HG03342 (cell line): ENCODE measurements at regions not wholly inside any gene's neighbourhood (a gene's known extent, or its start where the extent isn't known, plus 50 kb on each side); places are given as distances from the start of the nearest gene placed in this dataset.
"Not testable (repeated sequence)": the region's sequence is repeated elsewhere in the genome, so short reads cannot be mapped to it uniquely, and the experiment has no call there.

Experiments
- ATAC-seq: cut with Tn5 transposase; IDR thresholded peaks from one replicate; pipeline ENCODE4 v1.9.1; 2021; ENCODE audit warnings: mild to moderate bottlenecking, moderate library complexity; ENCODE audit not compliant: unreplicated experiment

DNA sequence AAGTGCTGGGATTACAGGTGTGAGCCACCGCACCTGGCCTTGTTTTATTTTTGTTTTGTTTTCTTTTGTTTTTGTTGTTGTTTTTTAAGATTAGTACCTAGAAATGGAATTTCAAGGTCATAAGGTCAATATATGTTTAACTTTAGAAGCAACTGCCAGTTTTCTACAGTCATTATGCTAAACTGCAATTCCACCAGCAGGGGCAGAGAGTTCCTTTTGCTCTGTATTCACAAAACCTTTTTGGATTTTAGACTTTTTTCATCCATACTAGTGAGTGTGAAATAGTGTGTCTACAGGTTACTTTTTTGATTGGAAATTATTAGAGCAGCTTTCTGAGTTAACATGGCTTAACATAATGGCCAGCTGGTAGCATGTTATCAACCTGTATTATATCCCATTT, 580.6 kb downstream of the TRIML1 start:
- ATAC-seq, result no peak

GRCh38 chr4:188722911-188723310, 583.7 kb downstream of the TRIML1 start:
- ATAC-seq, result no peak

- no peak for ATAC-seq
Measured at GRCh38 chr4:188727746-188728145, 588.5 kb downstream of the TRIML1 start.

DNA sequence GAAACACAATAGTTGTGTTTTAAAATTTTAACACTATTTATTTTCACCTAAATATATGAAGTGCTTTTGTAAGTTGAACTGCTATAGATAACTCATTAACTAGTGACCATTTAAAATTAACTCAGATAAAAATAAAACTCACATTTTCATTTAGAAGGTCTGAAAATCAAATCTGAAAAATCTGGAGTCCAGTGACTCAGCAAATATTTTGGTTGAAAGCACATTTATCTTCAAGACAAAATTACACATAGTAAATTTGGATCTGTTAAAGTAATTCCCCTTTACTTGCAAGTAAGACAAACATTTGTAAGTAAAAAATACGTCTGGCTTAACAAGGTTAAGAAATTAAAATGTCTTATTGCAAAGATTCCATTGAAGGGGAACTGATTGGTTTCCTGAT, 589.1 kb downstream of the TRIML1 start:
- no peak for ATAC-seq

GRCh38 chr4:188732131-188732530, 592.9 kb downstream of the TRIML1 start:
- ATAC-seq, result no peak

DNA sequence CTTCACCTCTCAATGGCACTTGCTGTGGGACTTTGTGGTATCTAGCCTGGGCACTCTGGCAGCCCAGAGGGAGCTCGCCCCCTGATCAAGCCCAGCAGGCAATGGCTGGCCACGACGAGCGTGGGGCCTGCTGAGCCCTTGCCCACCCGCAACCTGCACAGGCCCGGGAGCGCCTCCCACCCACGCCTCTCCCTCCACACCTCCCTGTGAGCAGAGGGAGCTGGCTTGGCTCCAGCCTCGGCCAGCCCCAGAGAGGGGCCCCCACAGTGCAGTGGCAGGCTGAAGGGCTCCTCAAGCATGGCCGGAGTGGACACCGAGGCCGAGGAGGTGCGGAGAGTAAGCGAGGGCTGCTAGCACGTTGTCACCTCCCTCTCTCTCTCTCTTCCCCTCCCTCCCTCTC, 595.8 kb downstream of the TRIML1 start:
- ATAC-seq, result no peak

GRCh38 chr4:188737251-188738002, 598.2 kb downstream of the TRIML1 start:
- ATAC-seq, result no peak

- ATAC-seq, result not testable (repeated sequence)
Measured at GRCh38 chr4:188738290-188738689, 599.0 kb downstream of the TRIML1 start.

- ATAC-seq, result not testable (repeated sequence)
Measured at GRCh38 chr4:188740172-188740571, 600.9 kb downstream of the TRIML1 start.

DNA sequence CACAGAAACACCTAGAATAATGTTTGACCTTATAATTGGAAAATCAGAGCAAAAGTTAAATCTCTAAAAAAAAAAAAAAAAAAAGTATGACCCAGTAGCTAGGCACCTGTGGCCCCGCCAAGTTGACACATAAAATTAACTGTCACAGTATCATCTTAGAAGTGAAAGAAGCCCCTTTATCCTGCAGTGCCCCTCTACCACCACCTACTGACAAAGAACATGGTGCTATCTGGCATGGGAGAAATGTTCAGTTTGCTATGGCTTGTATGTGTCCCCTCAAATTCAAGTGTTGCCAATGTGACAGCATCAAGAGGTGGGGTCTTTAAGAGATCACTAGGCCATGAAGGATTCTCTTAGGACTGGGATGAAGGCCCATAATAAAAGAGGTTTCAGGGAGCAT, 601.5 kb downstream of the TRIML1 start:
- ATAC-seq, result not testable (repeated sequence)

DNA sequence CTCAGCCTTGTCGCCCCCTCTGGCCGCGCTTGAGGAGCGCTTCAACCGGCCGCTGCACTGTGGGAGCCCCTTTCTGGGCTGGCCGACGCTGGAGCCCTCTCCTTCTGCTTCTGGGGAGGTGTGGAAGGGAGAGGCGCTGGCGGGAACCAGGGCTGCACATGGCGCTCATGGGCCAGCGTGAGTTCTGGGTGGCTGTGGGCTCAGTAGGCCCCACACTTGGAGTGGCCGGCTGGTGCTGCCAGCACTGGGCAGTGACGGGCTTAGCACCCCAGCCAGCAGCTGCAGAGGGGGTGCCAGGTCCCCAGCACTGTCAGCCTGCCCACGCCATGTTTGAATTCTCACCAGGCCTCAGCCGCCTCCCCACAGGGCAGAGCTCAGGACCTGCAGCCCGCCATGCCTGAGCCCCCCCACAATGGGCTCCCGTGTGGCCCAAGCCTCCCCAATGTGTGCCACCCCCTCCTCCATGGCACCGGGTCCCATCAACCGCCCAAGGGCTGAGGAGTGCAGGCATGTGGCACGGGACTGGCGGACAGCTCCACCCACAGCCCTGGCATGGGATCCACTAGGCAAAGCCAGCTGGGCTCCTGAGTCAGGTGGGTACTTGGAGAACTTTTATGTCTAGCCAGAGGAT, 615.2 kb downstream of the TRIML1 start:
- ATAC-seq, result no peak

GRCh38 chr4:188767496-188767895, 628.3 kb downstream of the TRIML1 start:
- no peak for ATAC-seq

DNA sequence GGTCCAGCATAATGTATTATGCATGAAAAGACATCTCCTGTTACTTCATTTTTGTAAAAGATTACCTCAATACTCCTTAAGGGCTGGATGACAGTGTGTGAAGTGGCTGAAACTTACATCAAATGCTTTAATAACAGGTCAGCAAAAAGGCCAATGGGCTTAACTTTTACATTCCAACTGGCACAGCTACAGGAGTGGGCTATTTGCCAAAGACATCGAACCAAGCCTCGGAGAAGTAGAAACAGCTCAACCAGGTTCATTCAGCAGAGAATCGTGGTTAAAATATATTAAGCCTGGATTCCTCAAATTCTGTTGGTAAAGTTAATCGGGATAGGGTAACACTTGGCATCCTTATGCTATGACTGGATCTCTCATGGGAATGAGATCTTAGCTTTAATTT, 639.7 kb downstream of the TRIML1 start:
- no peak for ATAC-seq

GRCh38 chr4:188779581-188779980, 640.3 kb downstream of the TRIML1 start:
- no peak for ATAC-seq

DNA sequence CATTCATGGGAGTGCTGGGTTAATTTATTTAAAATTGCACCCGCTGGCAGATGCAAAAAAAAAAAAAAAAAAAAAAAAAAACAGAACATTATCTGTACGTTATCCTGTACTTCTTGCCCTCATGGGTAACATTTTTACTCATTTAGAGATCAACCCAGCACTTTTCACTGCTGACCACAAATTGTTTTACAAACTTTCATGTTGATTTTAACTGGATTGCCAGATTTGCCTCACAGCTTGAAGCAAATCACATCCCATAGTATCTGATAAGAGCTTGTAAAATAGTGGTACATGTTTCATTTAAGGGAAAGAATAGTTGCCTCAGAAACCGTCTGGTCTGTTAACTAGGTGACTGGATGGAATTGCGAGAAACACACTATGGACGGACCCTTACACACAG, 640.8 kb downstream of the TRIML1 start:
- no peak for ATAC-seq

- ATAC-seq, result no peak
Measured at GRCh38 chr4:188780686-188781085, 641.4 kb downstream of the TRIML1 start.

DNA sequence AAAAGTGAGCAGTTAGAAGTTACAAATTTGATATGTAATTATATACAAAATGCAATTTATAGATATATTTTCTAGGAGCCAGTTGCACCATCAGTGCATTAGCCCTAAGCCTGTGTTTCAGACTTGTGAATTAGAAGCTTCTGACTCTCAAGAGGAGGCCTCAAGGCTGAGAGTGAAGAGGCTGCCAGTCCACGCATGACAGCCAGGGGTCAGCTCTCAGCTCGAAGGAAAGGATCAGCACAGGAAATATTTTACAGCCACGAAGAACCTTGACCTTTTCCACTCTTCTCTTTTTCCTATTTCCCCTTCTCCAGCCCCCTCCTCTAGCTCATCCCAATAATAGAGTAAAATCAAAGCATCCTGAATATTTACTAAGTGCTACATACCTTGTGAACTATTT, 642.4 kb downstream of the TRIML1 start:
- ATAC-seq, result no peak

DNA sequence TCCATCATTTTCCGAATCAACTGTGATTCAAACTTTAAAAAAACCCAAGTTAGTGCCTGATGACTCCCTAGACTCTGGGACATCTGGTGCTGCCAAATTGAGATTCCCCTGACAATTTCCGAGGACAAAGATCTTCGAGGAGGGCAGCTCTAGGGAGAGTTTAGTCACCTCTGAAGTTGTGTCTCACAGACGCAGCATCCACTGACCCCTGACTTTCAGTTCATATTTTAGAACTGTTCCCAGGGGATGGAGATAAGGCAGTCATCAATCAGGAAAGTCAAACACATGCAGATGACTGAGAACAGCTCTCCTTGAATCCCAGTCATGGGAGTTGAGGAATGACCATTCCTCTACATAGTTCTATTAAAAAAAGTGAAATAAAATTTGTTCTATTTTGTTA, 643.9 kb downstream of the TRIML1 start:
- no peak for ATAC-seq

GRCh38 chr4:188783606-188784160, 644.4 kb downstream of the TRIML1 start:
- no peak for ATAC-seq

- not testable (repeated sequence) for ATAC-seq
Measured at GRCh38 chr4:188796600-188796999, 657.4 kb downstream of the TRIML1 start.

DNA sequence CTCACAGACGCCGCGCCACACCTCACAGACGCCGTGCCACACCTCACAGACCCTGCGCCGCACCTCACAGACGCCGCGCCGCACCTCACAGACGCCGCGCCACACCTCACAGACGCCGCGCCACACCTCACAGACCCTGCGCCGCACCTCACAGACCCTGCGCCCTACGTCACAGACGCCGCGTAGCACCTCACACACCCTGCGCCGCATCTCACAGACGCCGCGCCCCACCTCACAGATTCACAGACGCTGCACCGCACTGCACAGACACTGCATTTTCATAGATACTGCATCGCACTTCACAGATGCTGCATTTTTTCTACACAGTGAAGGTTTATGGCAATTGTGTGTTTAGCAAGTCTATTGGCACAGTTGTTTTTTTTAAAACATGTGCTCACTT, 657.8 kb downstream of the TRIML1 start:
- not testable (repeated sequence) for ATAC-seq

- ATAC-seq, result no peak
Measured at GRCh38 chr4:188804861-188805260, 665.6 kb downstream of the TRIML1 start.
